GM23338 (cell line): ENCODE measurements at regions not wholly inside any gene's neighbourhood (a gene's known extent, or its start where the extent isn't known, plus 50 kb on each side); places are given as distances from the start of the nearest gene placed in this dataset.

Experiments used
- ATAC-seq: fragments of 200-7000 bp; cut with Tn5 transposase; 3 replicates; pipeline ENCODE4 v1.9.1; 2020
- DNase-seq: peaks from one replicate; pipeline ENCODE4 v3.0.0-alpha.2; 2015; ENCODE audit warnings: low spot score
- H2AFZ ChIP-seq: fragments of 200-600 bp; sonication (generic); 2 replicates; pipeline ENCODE4 v1.8.0; 2016; ENCODE audit warnings: antibody characterized with exemption, mild to moderate bottlenecking, moderate library complexity
- H3F3A ChIP-seq: fragments of 200-600 bp; sonication (generic); replicated peaks from 2 replicates; pipeline ENCODE4 v1.8.0; 2017; ENCODE audit warnings: antibody characterized with exemption, mixed run types, low read depth
- H3K27ac ChIP-seq: fragments of 200-600 bp; sonication (generic); 2 replicates; pipeline ENCODE4 v1.6.1; 2016; ENCODE audit warnings: low read depth
- H3K27me3 ChIP-seq: fragments of 200-600 bp; sonication (generic); 2 replicates; pipeline ENCODE4 v1.8.0; 2016; ENCODE audit warnings: mild to moderate bottlenecking, mixed run types, moderate library complexity; ENCODE audit not compliant: insufficient read depth
- H3K36me3 ChIP-seq: fragments of 200-600 bp; sonication (generic); 2 replicates; pipeline ENCODE4 v1.8.0; 2016; ENCODE audit warnings: mild to moderate bottlenecking; ENCODE audit not compliant: insufficient read depth
- H3K4me1 ChIP-seq: fragments of 200-600 bp; sonication (generic); 2 replicates; pipeline ENCODE4 v1.8.0; 2016; ENCODE audit warnings: mild to moderate bottlenecking, moderate library complexity; ENCODE audit not compliant: insufficient read depth
- H3K4me2 ChIP-seq: fragments of 200-600 bp; sonication (generic); 2 replicates; pipeline ENCODE4 v1.7.1; 2017; ENCODE audit warnings: mixed run types
- H3K4me3 ChIP-seq: fragments of 200-600 bp; sonication (generic); 2 replicates; pipeline ENCODE4 v1.6.1; 2016; ENCODE audit warnings: mixed run types
- H3K79me2 ChIP-seq: fragments of 200-600 bp; sonication (generic); replicated peaks from 2 replicates; pipeline ENCODE4 v1.8.0; 2017; ENCODE audit warnings: mild to moderate bottlenecking; ENCODE audit not compliant: insufficient read depth
- H3K9me2 ChIP-seq: fragments of 200-600 bp; sonication (generic); 2 replicates; pipeline ENCODE4 v1.8.0; 2017; ENCODE audit not compliant: insufficient read depth
- H4K20me1 ChIP-seq: fragments of 200-600 bp; sonication (generic); replicated peaks from 2 replicates; pipeline ENCODE4 v1.8.0; 2017; ENCODE audit warnings: mild to moderate bottlenecking; ENCODE audit not compliant: insufficient read depth
- H3K27ac Mint-ChIP-seq: 2 replicates; pipeline ENCODE4 v1.8.0; 2020; ENCODE audit warnings: inconsistent platforms, mild to moderate bottlenecking, moderate library complexity, mixed read lengths
- H3K27me3 Mint-ChIP-seq: 3 replicates; pipeline ENCODE4 v1.8.0; 2022; ENCODE audit warnings: low read depth, mild to moderate bottlenecking, moderate library complexity, mixed read lengths, inconsistent platforms; ENCODE audit not compliant: insufficient read depth, poor library complexity
- H3K36me3 Mint-ChIP-seq: 3 replicates; pipeline ENCODE4 v1.8.0; 2021; ENCODE audit warnings: low read depth, mild to moderate bottlenecking, inconsistent platforms, moderate library complexity, mixed read lengths
- H3K4me1 Mint-ChIP-seq: 3 replicates; pipeline ENCODE4 v1.8.0; 2020; ENCODE audit warnings: mild to moderate bottlenecking, inconsistent platforms, mixed read lengths
- H3K4me3 Mint-ChIP-seq: 3 replicates; pipeline ENCODE4 v1.8.0; 2021; ENCODE audit warnings: moderate library complexity, mild to moderate bottlenecking, inconsistent platforms, mixed read lengths
- H3K9me3 Mint-ChIP-seq: 3 replicates; pipeline ENCODE4 v1.8.0; 2020; ENCODE audit warnings: moderate library complexity, mild to moderate bottlenecking, inconsistent platforms, mixed read lengths
- EZH2 ChIP-seq: fragments of 200-600 bp; sonication (generic); IDR thresholded peaks from one replicate; pipeline ENCODE4 v1.8.0; 2017; ENCODE audit warnings: antibody characterized with exemption, mild to moderate bottlenecking, low read depth; ENCODE audit not compliant: unreplicated experiment
- EZH2phosphoT487 ChIP-seq: fragments of 200-600 bp; sonication (generic); IDR thresholded peaks from one replicate; pipeline ENCODE4 v1.8.1; 2018; ENCODE audit warnings: antibody characterized with exemption; ENCODE audit not compliant: unreplicated experiment
- JUNB ChIP-seq: IDR thresholded peaks from one replicate; pipeline ENCODE4 v1.6.1; 2016; ENCODE audit warnings: antibody characterized with exemption; ENCODE audit not compliant: unreplicated experiment
- NANOG ChIP-seq: IDR thresholded peaks from 2 replicates; pipeline ENCODE4 v1.6.1; 2016; ENCODE audit warnings: antibody characterized with exemption, borderline replicate concordance
- ZNF114 ChIP-seq: fragments of 250-450 bp; sonication (Bioruptor Pico); IDR thresholded peaks from 2 replicates; pipeline ENCODE4 v1.5.0; 2020; ENCODE audit warnings: mild to moderate bottlenecking, moderate library complexity
- TF ChIP-seq, protein P1 (sequence below), 2 experiments: fragments of 200-600 bp in 1 of 2; sonication (generic) in 1 of 2; conservative IDR thresholded peaks; 2 replicates each; pipeline versions ENCODE4 v1.5.1 to v1.6.1; 2016 to 2017; ENCODE audit warnings: antibody characterized with exemption in 2 of 2, low read depth in 2 of 2, mild to moderate bottlenecking in 2 of 2, moderate library complexity in 1 of 2
- TF ChIP-seq, protein P2 (sequence below): IDR thresholded peaks from one replicate; pipeline ENCODE4 v1.6.1; 2018; ENCODE audit warnings: antibody characterized with exemption; ENCODE audit not compliant: unreplicated experiment
- TF ChIP-seq, protein P3 (sequence below): fragments of 250-450 bp; sonication (Bioruptor Pico); IDR thresholded peaks from 2 replicates; pipeline ENCODE4 v1.5.0; 2020; ENCODE audit warnings: mild to moderate bottlenecking, moderate library complexity

- no peaks in the 10 kb centered on the region; the same call in 2 of the 3 replicates for H3K9me3 Mint-ChIP-seq
- H3K27ac Mint-ChIP-seq: no peak overlapping the region
- Histone ChIP-seq H3K36me3 (no peaks in the 10 kb centered on the region), H3K4me1 (0 out of 2 replicates have a peak, but pooled peaks cover 5% of the 10 kb centered on the region), H3K9me2 (no peaks in the 10 kb centered on the region), H3F3A (no peaks in the 10 kb centered on the region), H3K4me2 (0 out of 2 replicates have a peak overlapping the region, but pooled peaks have one; percentile 10), H2AFZ (no peak overlapping the region), H3K27me3 (no peaks in the 10 kb centered on the region), H3K27ac (no peak overlapping the region), H3K79me2 (no peaks in the 10 kb centered on the region), H3K4me3 (no peak overlapping the region), H4K20me1 (no peaks in the 10 kb centered on the region)
- DNase-seq: no peak
- no peak; the same call in 2 of the 3 replicates for ATAC-seq
- H3K4me3 Mint-ChIP-seq: no peak overlapping the region
- no peak for TF ChIP-seq EZH2phosphoT487
- TF ChIP-seq ZNF114 (CRISPR knock-in tag): no peak
- TF ChIP-seq, protein P1, sequence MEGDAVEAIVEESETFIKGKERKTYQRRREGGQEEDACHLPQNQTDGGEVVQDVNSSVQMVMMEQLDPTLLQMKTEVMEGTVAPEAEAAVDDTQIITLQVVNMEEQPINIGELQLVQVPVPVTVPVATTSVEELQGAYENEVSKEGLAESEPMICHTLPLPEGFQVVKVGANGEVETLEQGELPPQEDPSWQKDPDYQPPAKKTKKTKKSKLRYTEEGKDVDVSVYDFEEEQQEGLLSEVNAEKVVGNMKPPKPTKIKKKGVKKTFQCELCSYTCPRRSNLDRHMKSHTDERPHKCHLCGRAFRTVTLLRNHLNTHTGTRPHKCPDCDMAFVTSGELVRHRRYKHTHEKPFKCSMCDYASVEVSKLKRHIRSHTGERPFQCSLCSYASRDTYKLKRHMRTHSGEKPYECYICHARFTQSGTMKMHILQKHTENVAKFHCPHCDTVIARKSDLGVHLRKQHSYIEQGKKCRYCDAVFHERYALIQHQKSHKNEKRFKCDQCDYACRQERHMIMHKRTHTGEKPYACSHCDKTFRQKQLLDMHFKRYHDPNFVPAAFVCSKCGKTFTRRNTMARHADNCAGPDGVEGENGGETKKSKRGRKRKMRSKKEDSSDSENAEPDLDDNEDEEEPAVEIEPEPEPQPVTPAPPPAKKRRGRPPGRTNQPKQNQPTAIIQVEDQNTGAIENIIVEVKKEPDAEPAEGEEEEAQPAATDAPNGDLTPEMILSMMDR (conservative IDR thresholded peaks at IDR 0.05; ENCODE audit: low read depth in 2 of 2): no peak
- no peak for TF ChIP-seq EZH2
- TF ChIP-seq NANOG: no peak
- TF ChIP-seq, protein P2, sequence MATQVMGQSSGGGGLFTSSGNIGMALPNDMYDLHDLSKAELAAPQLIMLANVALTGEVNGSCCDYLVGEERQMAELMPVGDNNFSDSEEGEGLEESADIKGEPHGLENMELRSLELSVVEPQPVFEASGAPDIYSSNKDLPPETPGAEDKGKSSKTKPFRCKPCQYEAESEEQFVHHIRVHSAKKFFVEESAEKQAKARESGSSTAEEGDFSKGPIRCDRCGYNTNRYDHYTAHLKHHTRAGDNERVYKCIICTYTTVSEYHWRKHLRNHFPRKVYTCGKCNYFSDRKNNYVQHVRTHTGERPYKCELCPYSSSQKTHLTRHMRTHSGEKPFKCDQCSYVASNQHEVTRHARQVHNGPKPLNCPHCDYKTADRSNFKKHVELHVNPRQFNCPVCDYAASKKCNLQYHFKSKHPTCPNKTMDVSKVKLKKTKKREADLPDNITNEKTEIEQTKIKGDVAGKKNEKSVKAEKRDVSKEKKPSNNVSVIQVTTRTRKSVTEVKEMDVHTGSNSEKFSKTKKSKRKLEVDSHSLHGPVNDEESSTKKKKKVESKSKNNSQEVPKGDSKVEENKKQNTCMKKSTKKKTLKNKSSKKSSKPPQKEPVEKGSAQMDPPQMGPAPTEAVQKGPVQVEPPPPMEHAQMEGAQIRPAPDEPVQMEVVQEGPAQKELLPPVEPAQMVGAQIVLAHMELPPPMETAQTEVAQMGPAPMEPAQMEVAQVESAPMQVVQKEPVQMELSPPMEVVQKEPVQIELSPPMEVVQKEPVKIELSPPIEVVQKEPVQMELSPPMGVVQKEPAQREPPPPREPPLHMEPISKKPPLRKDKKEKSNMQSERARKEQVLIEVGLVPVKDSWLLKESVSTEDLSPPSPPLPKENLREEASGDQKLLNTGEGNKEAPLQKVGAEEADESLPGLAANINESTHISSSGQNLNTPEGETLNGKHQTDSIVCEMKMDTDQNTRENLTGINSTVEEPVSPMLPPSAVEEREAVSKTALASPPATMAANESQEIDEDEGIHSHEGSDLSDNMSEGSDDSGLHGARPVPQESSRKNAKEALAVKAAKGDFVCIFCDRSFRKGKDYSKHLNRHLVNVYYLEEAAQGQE: no peak
- TF ChIP-seq JUNB: no peak
- TF ChIP-seq, protein P3, sequence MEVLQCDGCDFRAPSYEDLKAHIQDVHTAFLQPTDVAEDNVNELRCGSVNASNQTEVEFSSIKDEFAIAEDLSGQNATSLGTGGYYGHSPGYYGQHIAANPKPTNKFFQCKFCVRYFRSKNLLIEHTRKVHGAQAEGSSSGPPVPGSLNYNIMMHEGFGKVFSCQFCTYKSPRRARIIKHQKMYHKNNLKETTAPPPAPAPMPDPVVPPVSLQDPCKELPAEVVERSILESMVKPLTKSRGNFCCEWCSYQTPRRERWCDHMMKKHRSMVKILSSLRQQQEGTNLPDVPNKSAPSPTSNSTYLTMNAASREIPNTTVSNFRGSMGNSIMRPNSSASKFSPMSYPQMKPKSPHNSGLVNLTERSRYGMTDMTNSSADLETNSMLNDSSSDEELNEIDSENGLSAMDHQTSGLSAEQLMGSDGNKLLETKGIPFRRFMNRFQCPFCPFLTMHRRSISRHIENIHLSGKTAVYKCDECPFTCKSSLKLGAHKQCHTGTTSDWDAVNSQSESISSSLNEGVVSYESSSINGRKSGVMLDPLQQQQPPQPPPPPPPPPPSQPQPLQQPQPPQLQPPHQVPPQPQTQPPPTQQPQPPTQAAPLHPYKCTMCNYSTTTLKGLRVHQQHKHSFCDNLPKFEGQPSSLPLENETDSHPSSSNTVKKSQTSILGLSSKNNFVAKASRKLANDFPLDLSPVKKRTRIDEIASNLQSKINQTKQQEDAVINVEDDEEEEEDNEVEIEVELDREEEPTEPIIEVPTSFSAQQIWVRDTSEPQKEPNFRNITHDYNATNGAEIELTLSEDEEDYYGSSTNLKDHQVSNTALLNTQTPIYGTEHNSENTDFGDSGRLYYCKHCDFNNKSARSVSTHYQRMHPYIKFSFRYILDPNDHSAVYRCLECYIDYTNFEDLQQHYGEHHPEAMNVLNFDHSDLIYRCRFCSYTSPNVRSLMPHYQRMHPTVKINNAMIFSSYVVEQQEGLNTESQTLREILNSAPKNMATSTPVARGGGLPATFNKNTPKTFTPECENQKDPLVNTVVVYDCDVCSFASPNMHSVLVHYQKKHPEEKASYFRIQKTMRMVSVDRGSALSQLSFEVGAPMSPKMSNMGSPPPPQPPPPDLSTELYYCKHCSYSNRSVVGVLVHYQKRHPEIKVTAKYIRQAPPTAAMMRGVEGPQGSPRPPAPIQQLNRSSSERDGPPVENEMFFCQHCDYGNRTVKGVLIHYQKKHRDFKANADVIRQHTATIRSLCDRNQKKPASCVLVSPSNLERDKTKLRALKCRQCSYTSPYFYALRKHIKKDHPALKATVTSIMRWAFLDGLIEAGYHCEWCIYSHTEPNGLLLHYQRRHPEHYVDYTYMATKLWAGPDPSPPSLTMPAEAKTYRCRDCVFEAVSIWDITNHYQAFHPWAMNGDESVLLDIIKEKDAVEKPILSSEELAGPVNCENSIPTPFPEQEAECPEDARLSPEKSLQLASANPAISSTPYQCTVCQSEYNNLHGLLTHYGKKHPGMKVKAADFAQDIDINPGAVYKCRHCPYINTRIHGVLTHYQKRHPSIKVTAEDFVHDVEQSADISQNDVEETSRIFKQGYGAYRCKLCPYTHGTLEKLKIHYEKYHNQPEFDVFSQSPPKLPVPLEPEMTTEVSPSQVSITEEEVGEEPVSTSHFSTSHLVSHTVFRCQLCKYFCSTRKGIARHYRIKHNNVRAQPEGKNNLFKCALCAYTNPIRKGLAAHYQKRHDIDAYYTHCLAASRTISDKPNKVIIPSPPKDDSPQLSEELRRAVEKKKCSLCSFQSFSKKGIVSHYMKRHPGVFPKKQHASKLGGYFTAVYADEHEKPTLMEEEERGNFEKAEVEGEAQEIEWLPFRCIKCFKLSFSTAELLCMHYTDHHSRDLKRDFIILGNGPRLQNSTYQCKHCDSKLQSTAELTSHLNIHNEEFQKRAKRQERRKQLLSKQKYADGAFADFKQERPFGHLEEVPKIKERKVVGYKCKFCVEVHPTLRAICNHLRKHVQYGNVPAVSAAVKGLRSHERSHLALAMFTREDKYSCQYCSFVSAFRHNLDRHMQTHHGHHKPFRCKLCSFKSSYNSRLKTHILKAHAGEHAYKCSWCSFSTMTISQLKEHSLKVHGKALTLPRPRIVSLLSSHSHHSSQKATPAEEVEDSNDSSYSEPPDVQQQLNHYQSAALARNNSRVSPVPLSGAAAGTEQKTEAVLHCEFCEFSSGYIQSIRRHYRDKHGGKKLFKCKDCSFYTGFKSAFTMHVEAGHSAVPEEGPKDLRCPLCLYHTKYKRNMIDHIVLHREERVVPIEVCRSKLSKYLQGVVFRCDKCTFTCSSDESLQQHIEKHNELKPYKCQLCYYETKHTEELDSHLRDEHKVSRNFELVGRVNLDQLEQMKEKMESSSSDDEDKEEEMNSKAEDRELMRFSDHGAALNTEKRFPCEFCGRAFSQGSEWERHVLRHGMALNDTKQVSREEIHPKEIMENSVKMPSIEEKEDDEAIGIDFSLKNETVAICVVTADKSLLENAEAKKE (CRISPR knock-in tag): no peak
- no peaks in the 10 kb centered on the region for H3K36me3 Mint-ChIP-seq
- peaks cover 5% of the 10 kb centered on the region for H3K27me3 Mint-ChIP-seq
- peaks cover 15% of the 10 kb centered on the region for H3K4me1 Mint-ChIP-seq
Measured at GRCh38 chr20:51084593-51085377, 61.9 kb upstream of the KCNG1 start.
